IMR-90 (cell line): ENCODE measurements at regions not wholly inside any gene's neighbourhood (a gene's known extent, or its start where the extent isn't known, plus 50 kb on each side); places are given as distances from the start of the nearest gene placed in this dataset.

Experiments used
- ATAC-seq: fragments of 200-7000 bp; cut with Tn5 transposase; 2 replicates; pipeline ENCODE4 v1.9.1; 2020; ENCODE audit warnings: low read depth, mild to moderate bottlenecking, moderate library complexity
- BruUV-seq: library from RNA; stranded (reverse); fragments of 400-500 nt; replicated peaks from 2 replicates; lab custom pipeline; 2021; lab: Mats Ljungman, UMichigan
- CTCF ChIA-PET: fragments of 300-600 bp; formaldehyde crosslinking; extraction: SDS; loops from one replicate; lab custom pipeline; 2021; ENCODE audit warnings: antibody characterized with exemption; lab: Yijun Ruan, JAX
- POLR2A ChIA-PET: fragments of 300-600 bp; sonication (Branson Sonifier 250); formaldehyde crosslinking; loops from one replicate; lab custom pipeline; 2022; ENCODE audit warnings: antibody characterized with exemption; ENCODE audit not compliant: unreplicated experiment; lab: Charles Lee
- DNase-seq: peaks from one replicate; pipeline ENCODE4 v3.0.0; 2013
- H2AFZ ChIP-seq: replicated peaks from 2 replicates; pipeline ENCODE3; 2013; ENCODE audit warnings: low read length, mild to moderate bottlenecking; ENCODE audit not compliant: poor library complexity
- H2AK5ac ChIP-seq: 2 replicates; pipeline ENCODE4 v1.6.1; 2013; ENCODE audit warnings: low read depth, low read length, inconsistent platforms
- H2AK9ac ChIP-seq: replicated peaks from 2 replicates; pipeline ENCODE3; 2013; ENCODE audit warnings: mild to moderate bottlenecking, low read depth, low read length, moderate library complexity; ENCODE audit not compliant: poor library complexity
- H2BK120ac ChIP-seq: 2 replicates; pipeline ENCODE4 v1.6.1; 2013; ENCODE audit warnings: low read depth, low read length, inconsistent platforms
- H2BK15ac ChIP-seq: 3 replicates; pipeline ENCODE4 v1.6.1; 2013; ENCODE audit warnings: low read depth, low read length, inconsistent platforms
- H2BK20ac ChIP-seq: 2 replicates; pipeline ENCODE4 v1.6.1; 2013; ENCODE audit warnings: low read depth, mild to moderate bottlenecking, inconsistent platforms, low read length, moderate library complexity
- H2BK5ac ChIP-seq: 2 replicates; pipeline ENCODE4 v1.6.1; 2013; ENCODE audit warnings: mild to moderate bottlenecking, low read depth, low read length, inconsistent platforms; ENCODE audit not compliant: poor library complexity, severe bottlenecking
- H3K14ac ChIP-seq: replicated peaks from 2 replicates; pipeline ENCODE4 v1.6.1; 2013; ENCODE audit warnings: low read depth, low read length, inconsistent platforms
- H3K18ac ChIP-seq: 2 replicates; pipeline ENCODE4 v1.6.1; 2013; ENCODE audit warnings: low read depth, low read length, control low read depth
- H3K23ac ChIP-seq: 2 replicates; pipeline ENCODE4 v1.6.1; 2013; ENCODE audit warnings: low read depth, low read length, inconsistent platforms
- H3K27ac ChIP-seq: 2 replicates; pipeline ENCODE4 v1.5.1; 2013; ENCODE audit warnings: mild to moderate bottlenecking, control low read depth, low read length; ENCODE audit not compliant: insufficient read depth
- H3K27me3 ChIP-seq: 2 replicates; pipeline ENCODE4 v1.6.1; 2013; ENCODE audit warnings: low read length; ENCODE audit not compliant: control insufficient read depth, insufficient read depth
- H3K36me3 ChIP-seq: 2 replicates; pipeline ENCODE4 v1.6.1; 2013; ENCODE audit warnings: low read length, mixed read lengths; ENCODE audit not compliant: control insufficient read depth, insufficient read depth
- H3K4ac ChIP-seq: 2 replicates; pipeline ENCODE4 v1.6.1; 2013; ENCODE audit warnings: low read depth, low read length, inconsistent platforms
- H3K4me1 ChIP-seq: 2 replicates; pipeline ENCODE4 v1.6.1; 2013; ENCODE audit warnings: low read length, mixed read lengths; ENCODE audit not compliant: control insufficient read depth, insufficient read depth
- H3K4me2 ChIP-seq: 2 replicates; pipeline ENCODE4 v1.6.1; 2013; ENCODE audit warnings: low read depth, mild to moderate bottlenecking, control low read depth, low read length, moderate library complexity
- H3K4me3 ChIP-seq: 2 replicates; pipeline ENCODE4 v1.5.1; 2013; ENCODE audit warnings: low read depth, mild to moderate bottlenecking, control low read depth, low read length, moderate library complexity; ENCODE audit not compliant: insufficient read depth
- H3K56ac ChIP-seq: 2 replicates; pipeline ENCODE4 v1.6.1; 2013; ENCODE audit warnings: low read length, inconsistent platforms; ENCODE audit not compliant: insufficient read depth; ENCODE audit errors: extremely low read depth
- H3K79me1 ChIP-seq, 2 experiments: 2 replicates each; pipeline ENCODE4 v1.6.1; 2013; ENCODE audit warnings: low read length in 2 of 2, inconsistent platforms in 1 of 2, low read depth in 1 of 2
- H3K9ac ChIP-seq: 2 replicates; pipeline ENCODE4 v1.6.1; 2013; ENCODE audit warnings: low read depth, low read length, control low read depth
- H3K9me1 ChIP-seq: 2 replicates; pipeline ENCODE4 v1.6.1; 2013; ENCODE audit warnings: low read length, inconsistent platforms; ENCODE audit not compliant: insufficient read depth
- H3K9me3 ChIP-seq: 2 replicates; pipeline ENCODE4 v1.6.1; 2013; ENCODE audit warnings: low read length; ENCODE audit not compliant: control insufficient read depth, insufficient read depth
- H4K20me1 ChIP-seq: 2 replicates; pipeline ENCODE4 v1.6.1; 2013; ENCODE audit warnings: low read length, inconsistent platforms; ENCODE audit not compliant: insufficient read depth
- H4K5ac ChIP-seq: 2 replicates; pipeline ENCODE4 v1.6.1; 2013; ENCODE audit warnings: mild to moderate bottlenecking, low read depth, low read length, control low read depth
- H4K8ac ChIP-seq, 2 experiments: 2 replicates each; pipeline ENCODE4 v1.6.1; 2013; ENCODE audit warnings: low read depth in 2 of 2, low read length in 2 of 2, control low read depth in 1 of 2, inconsistent platforms in 1 of 2
- H4K91ac ChIP-seq: 2 replicates; pipeline ENCODE4 v1.6.1; 2013; ENCODE audit warnings: low read depth, low read length, inconsistent platforms; ENCODE audit not compliant: insufficient read depth
- BHLHE40 ChIP-seq: fragments of 150-350 bp; IDR thresholded peaks from 2 replicates; pipeline ENCODE4 v1.6.1; 2016; ENCODE audit warnings: mild to moderate bottlenecking, low read depth, low read length
- CEBPB ChIP-seq: IDR thresholded peaks from 2 replicates; pipeline ENCODE4 v1.6.1; 2012; ENCODE audit warnings: low read depth, low read length, improper control_type of control experiment
- CTCF ChIP-seq: conservative IDR thresholded peaks from 2 replicates; pipeline ENCODE4 v1.5.1; 2012; ENCODE audit warnings: mild to moderate bottlenecking, low read depth, low read length, improper control_type of control experiment
- FOS ChIP-seq: fragments of 150-350 bp; IDR thresholded peaks from 2 replicates; pipeline ENCODE4 v1.6.1; 2016; ENCODE audit warnings: low read depth, low read length
- MAFK ChIP-seq: IDR thresholded peaks from 2 replicates; pipeline ENCODE4 v1.6.1; 2012; ENCODE audit warnings: low read depth, low read length, improper control_type of control experiment
- MAZ ChIP-seq: IDR thresholded peaks from 2 replicates; pipeline ENCODE4 v1.6.1; 2012; ENCODE audit warnings: low read depth, mild to moderate bottlenecking, low read length, improper control_type of control experiment, moderate library complexity, borderline replicate concordance
- NFE2L2 ChIP-seq: fragments of 150-350 bp; IDR thresholded peaks from 2 replicates; pipeline ENCODE4 v1.6.1; 2016; ENCODE audit warnings: low read depth, mild to moderate bottlenecking, low read length
- POLR2A ChIP-seq: IDR thresholded peaks from 2 replicates; pipeline ENCODE4 v1.6.1; 2012; ENCODE audit warnings: mild to moderate bottlenecking, low read depth, low read length
- RAD21 ChIP-seq: IDR thresholded peaks from 2 replicates; pipeline ENCODE4 v1.6.1; 2012; ENCODE audit warnings: low read length, improper control_type of control experiment
- RCOR1 ChIP-seq: IDR thresholded peaks from 2 replicates; pipeline ENCODE4 v1.6.1; 2012; ENCODE audit warnings: mild to moderate bottlenecking, low read length, improper control_type of control experiment; ENCODE audit not compliant: insufficient replicate concordance
- SMC3 ChIP-seq: fragments of 150-350 bp; IDR thresholded peaks from 2 replicates; pipeline ENCODE4 v1.6.1; 2016; ENCODE audit warnings: low read depth, mild to moderate bottlenecking, antibody characterized with exemption, low read length, moderate library complexity
- USF2 ChIP-seq: fragments of 150-350 bp; IDR thresholded peaks from 2 replicates; pipeline ENCODE4 v1.6.1; 2017; ENCODE audit warnings: mild to moderate bottlenecking, antibody characterized with exemption, low read length, low read depth
- WGBS, 2 experiments: methylation state at CpG; one replicate each; pipeline versions ENCODE4 v1.1.5 to v1.1.7; 2013; ENCODE audit warnings: missing lambda C conversion rate in 2 of 2; ENCODE audit not compliant: insufficient read length in 1 of 2; ENCODE audit errors: extremely low coverage in 2 of 2; 5-methylcytosine and 5-hydroxymethylcytosine counted together
- dilution Hi-C: fragments of 300-500 bp; cut with HindIII; formaldehyde crosslinking; loops from one replicate; pipeline ENCODE4 v1.14.3; 2018; ENCODE audit warnings: low sequenced_read_pairs; ENCODE audit not compliant: unreplicated experiment
- in situ Hi-C: fragments of 300-500 bp; cut with MboI; formaldehyde crosslinking; loops from 3 replicates; pipeline ENCODE4 v1.14.3; 2019; ENCODE audit warnings: low sequenced_read_pairs, inconsistent platforms, mixed read lengths
- intact Hi-C: fragments of 100-400 bp; cut with micrococcal nuclease; formaldehyde crosslinking; loops from 2 replicates; pipeline ENCODE4 v1.10.0; 2022

- no peak overlapping the region for H3K9ac ChIP-seq
- no peak overlapping the region for H3K18ac ChIP-seq
- no peak overlapping the region for H2AK9ac ChIP-seq
- H3K4me2 ChIP-seq = no peak overlapping the region
- no peak overlapping the region for H3K23ac ChIP-seq
- H3K4me3 ChIP-seq = no peak overlapping the region
- H3K27ac ChIP-seq = no peak overlapping the region
- H3K9me3 ChIP-seq = peaks cover 24% of the 10 kb centered on the region
- no peak overlapping the region for H4K8ac ChIP-seq
- dilution Hi-C loops (no loop called here), intact Hi-C loops (no loop called here), in situ Hi-C loops (no loop called here)
- H3K79me1 ChIP-seq = no peaks in the 10 kb centered on the region
- WGBS, 2 experiments = no CpG with 5 or more reads among the region's 2 CpGs
- no peaks in the 10 kb centered on the region for H3K36me3 ChIP-seq
- no peak overlapping the region for H3K56ac ChIP-seq
- no peaks in the 10 kb centered on the region for H3K9me1 ChIP-seq
- H2AK5ac ChIP-seq = no peak overlapping the region
- no peak overlapping the region for H3K14ac ChIP-seq
- ChIA-PET POLR2A (no interaction called here), CTCF (no interaction called here)
- H4K20me1 ChIP-seq = no peaks in the 10 kb centered on the region
- no peak overlapping the region for H4K91ac ChIP-seq
- no peak overlapping the region for H2BK120ac ChIP-seq
- H4K5ac ChIP-seq = no peak overlapping the region
- no peak overlapping the region for H3K4ac ChIP-seq
- H2AFZ ChIP-seq = no peak overlapping the region
- H2BK5ac ChIP-seq = no peak overlapping the region
- no peak for ATAC-seq
- no peak for TF ChIP-seq MAFK
- TF ChIP-seq RCOR1 = no peak
- TF ChIP-seq BHLHE40 = no peak
- TF ChIP-seq MAZ = no peak
- no peak for TF ChIP-seq RAD21
- TF ChIP-seq POLR2A = no peak
- no peak for TF ChIP-seq SMC3
- no peak for TF ChIP-seq CTCF
- TF ChIP-seq NFE2L2 = no peak
- TF ChIP-seq FOS = no peak
- no peak for TF ChIP-seq CEBPB
- no peak for TF ChIP-seq USF2
- BruUV-seq = no TSS peak
- H2BK15ac ChIP-seq = no peak overlapping the region
- no peaks in the 10 kb centered on the region for H3K27me3 ChIP-seq
- DNase-seq = no peak
- no peaks in the 10 kb centered on the region for H3K4me1 ChIP-seq
- H2BK20ac ChIP-seq = no peak overlapping the region
Measured at GRCh38 chr16:35637683-35638082, 2178.3 kb downstream of the TP53TG3F start.
